ENCODE measurements at regions not wholly inside any gene's neighbourhood (a gene's known extent, or its start where the extent isn't known, plus 50 kb on each side); places are given as distances from the start of the nearest gene placed in this dataset.
A peak's percentile ranks its signal among the peaks of the same experiment; 100 is the strongest.
"Not testable (repeated sequence)": the region's sequence is repeated elsewhere in the genome, so short reads cannot be mapped to it uniquely, and the experiment has no call there.

DNA sequence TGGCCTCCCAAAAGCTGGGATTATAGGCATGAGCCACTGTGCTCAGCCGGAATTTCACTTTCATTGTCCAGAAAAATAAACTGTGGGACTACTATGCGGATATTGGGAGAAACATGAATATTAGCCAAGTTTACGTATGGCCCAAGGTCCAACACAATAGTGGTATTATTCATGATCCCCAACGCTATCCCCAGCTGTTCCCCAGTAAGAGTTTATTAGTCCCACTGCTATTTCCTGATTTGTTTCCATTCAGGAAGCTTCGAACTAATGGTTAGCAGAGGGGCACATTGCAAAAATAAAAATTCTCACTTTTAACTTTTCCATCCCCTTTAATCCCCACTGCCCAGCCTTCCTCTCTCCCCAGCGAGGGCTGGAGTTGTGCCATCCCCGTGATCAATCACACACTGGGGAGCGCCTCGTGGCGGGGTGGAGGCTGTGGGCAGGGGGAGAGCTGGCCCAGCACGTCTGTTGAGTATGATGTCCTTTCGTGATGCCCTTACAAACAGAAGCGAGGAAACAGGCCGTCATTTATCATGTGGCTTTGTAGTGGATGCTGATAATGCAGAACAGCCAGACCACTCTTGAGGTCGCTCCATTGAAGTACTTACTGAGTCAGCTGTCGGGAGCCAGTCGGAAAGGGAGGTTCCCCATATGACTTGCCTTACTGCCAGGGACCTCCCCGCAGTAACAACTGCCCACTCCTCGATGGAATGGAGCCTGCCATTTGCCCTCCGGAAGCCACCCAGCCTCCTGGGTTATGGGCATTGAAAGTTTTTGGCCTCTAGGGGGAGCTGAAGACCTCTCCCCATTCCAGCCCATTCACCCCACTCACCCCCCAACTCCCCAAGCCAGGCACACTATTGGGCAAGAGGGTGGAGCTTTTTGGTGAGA is 117.0 kb downstream of the KDR start:
- no peaks in the 10 kb centered on the region for H3K27me3 ChIP-seq (replicated peaks)
- DNase-seq (ENCODE audit: low read depth in 1 of 2, low spot score in 2 of 2) = no peak

DNA sequence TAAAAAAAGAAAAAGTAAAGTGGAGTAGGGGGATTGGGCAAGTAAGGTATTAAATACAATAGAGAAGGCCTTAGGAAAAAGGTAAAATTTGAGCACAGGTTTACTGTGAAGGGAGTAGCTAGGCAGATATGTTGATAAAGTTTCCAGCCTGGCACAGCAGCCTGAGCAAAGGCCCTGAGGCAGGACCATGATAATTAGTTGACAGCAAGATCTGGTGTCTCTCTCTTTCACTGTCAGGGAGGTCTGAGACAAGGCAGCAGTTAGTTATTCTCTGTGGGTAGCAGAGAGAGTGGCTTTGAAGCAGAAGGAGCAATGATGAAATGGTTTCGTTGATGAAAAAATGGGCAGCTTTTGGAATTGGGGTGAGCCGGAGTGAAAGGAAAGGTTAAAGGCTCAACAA is 119.5 kb downstream of the KDR start:
- Histone ChIP-seq H3K4me1 (replicated peaks) (no peaks in the 10 kb centered on the region), H3K27me3 (replicated peaks) (no peaks in the 10 kb centered on the region), H3K36me3 (no peaks in the 10 kb centered on the region), H3K9me3 (replicated peaks) (no peaks in the 10 kb centered on the region), H3K27ac (no peak overlapping the region), H3K4me3 (no peak overlapping the region)
- no peak for DNase-seq (ENCODE audit: low read depth in 1 of 2, low spot score in 2 of 2)

More for the DNA sequence above, 117.0 kb downstream of the KDR start:
- H3K9me3 ChIP-seq (replicated peaks) = no peaks in the 10 kb centered on the region
- H3K27ac ChIP-seq = no peak overlapping the region
- no peaks in the 10 kb centered on the region for H3K36me3 ChIP-seq
- H3K4me3 ChIP-seq = no peak overlapping the region
- H3K4me1 ChIP-seq (replicated peaks) = no peaks in the 10 kb centered on the region

DNA sequence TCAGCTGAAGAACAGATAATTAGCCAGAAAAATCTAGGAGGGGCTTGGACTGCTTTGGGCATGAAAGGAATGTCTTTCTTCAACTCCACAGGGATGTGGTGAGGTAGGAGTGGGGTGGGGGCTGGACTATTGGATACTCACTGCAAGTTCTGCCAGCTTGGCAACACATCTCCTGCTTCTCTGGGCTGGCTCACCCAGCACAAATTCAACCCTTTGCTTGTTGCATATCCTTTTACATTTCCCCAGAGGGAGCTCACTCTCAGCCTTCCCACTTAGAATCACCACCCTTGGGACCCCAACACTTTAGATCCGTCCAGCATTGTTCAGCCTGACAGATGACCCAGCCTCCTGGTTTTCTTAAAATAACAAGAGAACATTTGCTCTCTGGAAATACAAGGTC is 120.6 kb downstream of the KDR start:
- no peaks in the 10 kb centered on the region for H3K36me3 ChIP-seq
- H3K4me1 ChIP-seq (replicated peaks) = no peaks in the 10 kb centered on the region
- no peak overlapping the region for H3K27ac ChIP-seq
- DNase-seq (ENCODE audit: low read depth in 1 of 2, low spot score in 2 of 2) = no peak
- no peak overlapping the region for H3K4me3 ChIP-seq
- no peaks in the 10 kb centered on the region for H3K9me3 ChIP-seq (replicated peaks)
- no peaks in the 10 kb centered on the region for H3K27me3 ChIP-seq (replicated peaks)

DNA sequence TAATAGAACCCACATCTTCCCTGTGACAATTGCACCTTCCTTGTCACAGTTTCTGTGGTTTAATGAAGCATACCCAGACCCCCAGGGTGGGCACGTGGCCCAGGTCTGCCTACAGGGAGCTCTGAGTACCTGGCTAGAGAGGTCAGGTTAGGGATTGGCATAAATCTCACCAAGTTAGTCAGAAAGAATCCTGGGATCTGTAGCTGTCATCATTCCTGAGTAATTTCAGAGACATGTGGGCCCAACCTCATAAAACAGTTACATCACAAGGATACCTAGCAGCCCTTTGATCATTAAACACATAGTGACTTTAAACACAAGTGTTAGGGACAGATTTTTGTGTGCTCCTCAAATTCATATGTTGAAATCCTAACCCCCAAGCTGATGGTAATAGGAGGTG is 123.0 kb downstream of the KDR start:
- Histone ChIP-seq H3K36me3 (no peaks in the 10 kb centered on the region), H3K9me3 (replicated peaks) (no peaks in the 10 kb centered on the region), H3K4me3 (no peak overlapping the region), H3K27me3 (replicated peaks) (no peaks in the 10 kb centered on the region), H3K4me1 (replicated peaks) (no peaks in the 10 kb centered on the region), H3K27ac (no peak overlapping the region)
- DNase-seq (ENCODE audit: low read depth in 1 of 2, low spot score in 2 of 2) = no peak

DNA sequence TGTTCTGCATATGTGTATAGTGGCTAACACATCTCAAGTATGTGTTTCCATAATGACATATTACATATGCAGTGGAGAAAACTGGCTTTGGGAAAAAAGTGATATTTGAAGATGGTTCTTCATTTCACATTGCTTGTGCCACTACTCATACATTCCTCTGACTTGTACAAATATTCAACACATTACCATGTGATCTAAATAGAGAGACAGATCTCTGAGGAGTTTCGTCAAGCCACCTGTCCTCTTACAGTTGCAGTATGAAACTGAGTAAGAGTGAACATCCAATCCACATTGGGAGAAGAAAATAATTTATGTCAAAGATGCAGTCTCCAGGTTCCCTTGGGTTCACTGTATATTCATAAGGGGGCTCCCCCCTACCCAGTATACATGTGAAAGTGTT is 123.9 kb downstream of the KDR start:
- Histone ChIP-seq H3K4me1 (replicated peaks) (no peaks in the 10 kb centered on the region), H3K36me3 (no peaks in the 10 kb centered on the region), H3K4me3 (no peak overlapping the region), H3K9me3 (replicated peaks) (no peaks in the 10 kb centered on the region), H3K27ac (no peak overlapping the region), H3K27me3 (replicated peaks) (no peaks in the 10 kb centered on the region)
- no peak for DNase-seq (ENCODE audit: low read depth in 1 of 2, low spot score in 2 of 2)

DNA sequence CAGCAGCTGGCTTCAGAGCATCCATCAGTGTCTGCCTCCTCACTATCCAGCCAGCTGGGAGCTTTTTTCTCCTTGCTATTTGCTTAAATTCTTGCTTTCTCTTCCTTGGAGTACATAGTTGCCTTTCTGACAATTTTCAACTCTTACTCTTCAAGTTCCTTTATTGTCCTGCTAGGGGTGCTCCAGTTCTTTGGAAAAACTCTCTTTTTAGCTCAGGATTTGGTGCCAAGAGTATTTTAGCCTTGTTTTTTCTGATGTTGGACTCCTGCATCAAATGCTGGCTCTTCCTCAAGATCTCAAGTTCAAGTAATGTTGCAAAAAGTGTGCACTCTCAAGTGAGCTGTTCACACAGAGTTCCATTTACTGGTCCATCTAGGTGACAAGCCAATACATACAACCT is 126.4 kb downstream of the KDR start:
- Histone ChIP-seq H3K4me1 (replicated peaks) (no peaks in the 10 kb centered on the region), H3K9me3 (replicated peaks) (no peaks in the 10 kb centered on the region), H3K4me3 (no peak overlapping the region), H3K27me3 (replicated peaks) (no peaks in the 10 kb centered on the region), H3K36me3 (no peaks in the 10 kb centered on the region), H3K27ac (no peak overlapping the region)
- no peak for DNase-seq (ENCODE audit: low read depth in 1 of 2, low spot score in 2 of 2)

DNA sequence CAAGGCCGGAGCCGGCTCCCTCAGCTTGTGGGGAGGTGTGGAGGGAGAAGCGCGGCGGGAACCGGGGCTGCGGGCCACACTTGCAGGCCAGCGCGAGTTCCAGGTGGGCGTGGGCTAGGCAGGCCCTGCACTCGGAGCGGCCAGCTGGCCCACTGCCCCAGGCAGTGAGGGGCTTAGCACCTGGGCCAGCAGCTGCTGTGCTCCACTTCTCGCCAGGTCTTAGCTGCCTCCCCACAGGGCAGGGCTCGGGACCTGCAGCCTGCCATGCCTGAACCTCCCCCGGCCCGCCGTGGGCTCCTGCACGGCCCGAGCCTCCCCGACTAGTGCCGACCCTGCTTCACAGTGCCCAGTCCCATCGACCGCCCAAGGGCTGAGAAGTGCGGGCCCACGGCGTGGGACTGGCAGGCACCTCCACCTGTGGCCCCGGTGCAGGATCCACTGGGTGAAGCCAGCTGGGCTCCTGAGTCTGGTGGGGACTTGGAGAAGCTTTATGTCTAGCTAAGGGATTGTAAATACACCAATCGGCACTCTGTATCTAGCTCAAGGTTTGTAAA is 131.8 kb downstream of the KDR start:
- H3K4me3 ChIP-seq; H3K36me3 ChIP-seq; H3K9me3 ChIP-seq (replicated peaks); DNase-seq (ENCODE audit: low read depth in 1 of 2, low spot score in 2 of 2); H3K27me3 ChIP-seq (replicated peaks); H3K27ac ChIP-seq; H3K4me1 ChIP-seq (replicated peaks): not testable (repeated sequence)

DNA sequence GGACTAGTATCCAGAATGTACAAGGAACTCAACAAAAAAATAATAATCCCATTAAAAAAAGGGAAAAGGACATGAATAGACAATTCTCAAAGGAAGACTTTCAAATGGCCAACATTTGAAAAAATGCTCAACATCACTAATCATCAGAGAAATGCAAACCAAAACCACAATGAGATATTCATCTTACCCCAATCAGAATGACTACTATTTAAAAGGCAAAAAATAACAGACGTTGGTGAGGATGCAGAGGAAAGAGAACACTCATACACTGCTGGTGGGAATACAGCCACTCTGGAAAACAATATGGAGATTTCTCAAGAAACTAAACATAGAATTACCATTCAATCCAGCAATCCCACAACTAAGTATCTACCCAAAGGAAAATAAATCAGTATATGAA is 133.1 kb downstream of the KDR start:
- no peaks in the 10 kb centered on the region for H3K4me1 ChIP-seq (replicated peaks)
- H3K27ac ChIP-seq = no peak overlapping the region
- H3K4me3 ChIP-seq = no peak overlapping the region
- H3K36me3 ChIP-seq = no peaks in the 10 kb centered on the region
- DNase-seq (ENCODE audit: low read depth in 1 of 2, low spot score in 2 of 2) = no peak
- H3K9me3 ChIP-seq (replicated peaks) = no peaks in the 10 kb centered on the region
- H3K27me3 ChIP-seq (replicated peaks) = no peaks in the 10 kb centered on the region

DNA sequence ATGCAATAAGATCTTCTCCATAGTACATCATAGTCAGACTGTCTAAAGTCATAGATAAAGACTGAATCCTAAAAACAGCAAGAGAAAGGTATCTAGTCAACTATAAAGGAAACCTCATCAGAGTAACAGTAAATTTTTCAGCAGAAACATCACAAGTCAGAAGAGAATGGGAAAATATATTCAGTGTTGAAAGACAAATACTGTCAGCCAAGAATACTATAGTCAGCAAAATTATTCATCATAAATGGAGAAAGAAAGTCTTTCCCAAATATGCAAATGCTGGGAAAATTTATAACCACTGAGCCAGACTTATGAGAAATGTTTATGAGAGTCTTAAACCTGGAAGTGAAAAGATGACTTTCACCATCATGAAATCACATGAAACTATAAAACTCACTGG is 136.7 kb downstream of the KDR start:
- Histone ChIP-seq H3K4me3 (no peak overlapping the region), H3K9me3 (replicated peaks) (no peaks in the 10 kb centered on the region), H3K27me3 (replicated peaks) (no peaks in the 10 kb centered on the region), H3K36me3 (no peaks in the 10 kb centered on the region), H3K27ac (no peak overlapping the region), H3K4me1 (replicated peaks) (no peaks in the 10 kb centered on the region)
- no peak for DNase-seq (ENCODE audit: low read depth in 1 of 2, low spot score in 2 of 2)

DNA sequence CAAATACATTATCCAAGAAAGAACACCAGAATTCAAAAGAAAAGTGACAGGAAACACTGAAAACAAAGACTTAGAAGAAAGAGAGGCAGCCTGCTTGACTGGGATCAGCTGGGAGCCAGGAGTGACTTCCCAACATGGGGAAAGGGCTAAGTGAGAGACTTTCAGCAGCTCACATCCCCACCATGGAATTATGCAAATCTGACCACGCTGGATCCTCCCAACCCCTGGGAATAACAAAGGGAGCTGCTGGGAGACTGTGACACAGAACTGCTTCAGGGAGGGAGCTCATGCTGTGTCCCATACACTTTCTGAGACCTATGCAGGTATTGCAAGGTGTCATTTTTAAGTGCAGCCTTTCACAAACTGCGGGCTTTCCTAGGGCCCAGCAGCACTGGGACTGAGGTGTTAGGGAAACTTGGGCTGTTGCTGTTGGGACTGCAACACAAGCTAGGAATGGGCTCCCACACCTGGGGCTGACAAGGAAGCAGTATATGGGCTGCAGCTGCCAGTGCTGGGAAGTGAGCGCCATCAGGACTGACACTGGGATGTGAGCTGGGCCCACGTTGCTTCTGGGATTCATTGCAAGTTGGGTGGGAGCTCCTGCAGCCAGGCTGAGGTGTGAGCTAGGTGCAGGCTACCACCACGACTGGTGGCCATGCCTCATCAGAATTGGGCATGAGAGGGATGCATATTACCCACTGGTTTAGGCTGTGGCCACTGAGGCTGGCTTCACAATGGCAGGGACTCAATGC is 139.1 kb downstream of the KDR start:
- H3K4me1 ChIP-seq (replicated peaks) = no peaks in the 10 kb centered on the region
- H3K27me3 ChIP-seq (replicated peaks) = no peaks in the 10 kb centered on the region
- no peak overlapping the region for H3K27ac ChIP-seq
- H3K9me3 ChIP-seq (replicated peaks) = no peaks in the 10 kb centered on the region
- no peak overlapping the region for H3K4me3 ChIP-seq
- DNase-seq (ENCODE audit: low read depth in 1 of 2, low spot score in 2 of 2) = no peak
- H3K36me3 ChIP-seq = no peaks in the 10 kb centered on the region

DNA sequence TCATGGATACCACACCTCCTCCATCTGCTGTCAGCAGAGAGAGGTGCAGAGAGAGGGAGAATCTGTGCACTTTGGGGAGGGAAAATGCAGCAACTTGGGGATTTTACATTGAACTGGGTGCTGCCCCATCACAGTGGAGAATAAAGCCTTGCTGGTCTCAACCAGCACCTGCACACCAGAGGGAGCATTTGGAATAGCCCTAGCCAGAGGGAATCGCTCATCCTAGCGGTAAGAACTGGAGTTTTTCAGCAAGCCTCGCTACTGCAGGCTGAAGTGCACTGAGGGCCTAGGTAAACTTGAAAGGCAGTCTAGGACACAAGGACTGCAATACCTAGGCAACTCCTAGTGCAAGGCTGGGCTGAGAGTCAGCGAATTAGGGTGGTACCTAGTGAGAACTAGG is 148.7 kb downstream of the KDR start:
- DNase-seq (ENCODE audit: low read depth in 1 of 2, low spot score in 2 of 2) = no peak
- Histone ChIP-seq H3K27ac (no peak overlapping the region), H3K4me3 (no peak overlapping the region), H3K27me3 (replicated peaks) (no peaks in the 10 kb centered on the region), H3K9me3 (replicated peaks) (no peaks in the 10 kb centered on the region), H3K4me1 (replicated peaks) (no peaks in the 10 kb centered on the region), H3K36me3 (no peaks in the 10 kb centered on the region)

DNA sequence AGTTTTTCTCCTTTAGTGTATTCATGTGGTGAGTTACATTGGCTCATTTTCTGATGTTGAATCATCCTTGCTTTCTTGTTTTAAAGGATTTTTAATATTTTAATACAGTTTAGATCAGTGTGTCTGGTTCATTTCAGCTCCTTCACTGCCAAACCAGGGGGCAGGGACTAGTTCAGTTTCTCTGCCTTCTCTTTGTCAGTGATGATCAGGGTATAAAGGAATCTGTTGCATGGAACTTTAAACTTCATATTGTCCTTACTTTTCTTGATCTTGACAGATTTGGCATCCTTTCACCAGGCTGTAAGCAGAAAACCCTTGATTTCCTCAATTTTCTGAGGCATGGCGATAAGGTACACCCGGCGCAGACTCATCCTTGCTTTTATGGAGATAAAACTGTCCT is 149.4 kb downstream of the KDR start:
- no peak for DNase-seq (ENCODE audit: low read depth in 1 of 2, low spot score in 2 of 2)
- H3K9me3 ChIP-seq (replicated peaks) = no peaks in the 10 kb centered on the region
- no peak overlapping the region for H3K4me3 ChIP-seq
- H3K27me3 ChIP-seq (replicated peaks) = no peaks in the 10 kb centered on the region
- H3K4me1 ChIP-seq (replicated peaks) = no peaks in the 10 kb centered on the region
- no peaks in the 10 kb centered on the region for H3K36me3 ChIP-seq
- H3K27ac ChIP-seq = no peak overlapping the region

DNA sequence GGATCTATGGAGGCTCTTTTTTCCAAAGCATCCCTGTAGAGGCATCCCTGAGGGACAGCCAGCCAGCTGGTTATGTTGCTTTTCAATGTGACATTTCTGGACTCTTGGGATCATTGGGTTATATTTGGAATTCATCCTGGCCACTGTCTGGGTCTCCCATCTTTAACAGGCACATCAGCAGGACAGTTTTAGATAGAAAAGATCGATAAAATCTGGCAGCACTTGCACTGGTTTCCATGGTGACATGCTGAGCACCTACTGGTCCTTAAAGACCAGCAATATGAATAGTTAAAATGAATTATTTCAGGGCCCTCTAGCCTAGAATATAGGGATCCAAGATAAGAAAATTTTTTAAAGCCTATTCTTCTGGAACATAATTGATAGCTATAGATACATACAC is 151.6 kb downstream of the KDR start:
- Histone ChIP-seq H3K36me3 (no peaks in the 10 kb centered on the region), H3K9me3 (replicated peaks) (no peaks in the 10 kb centered on the region), H3K27ac (no peak overlapping the region), H3K4me3 (no peak overlapping the region), H3K27me3 (replicated peaks) (no peaks in the 10 kb centered on the region), H3K4me1 (replicated peaks) (no peaks in the 10 kb centered on the region)
- no peak for DNase-seq (ENCODE audit: low read depth in 1 of 2, low spot score in 2 of 2)

DNA sequence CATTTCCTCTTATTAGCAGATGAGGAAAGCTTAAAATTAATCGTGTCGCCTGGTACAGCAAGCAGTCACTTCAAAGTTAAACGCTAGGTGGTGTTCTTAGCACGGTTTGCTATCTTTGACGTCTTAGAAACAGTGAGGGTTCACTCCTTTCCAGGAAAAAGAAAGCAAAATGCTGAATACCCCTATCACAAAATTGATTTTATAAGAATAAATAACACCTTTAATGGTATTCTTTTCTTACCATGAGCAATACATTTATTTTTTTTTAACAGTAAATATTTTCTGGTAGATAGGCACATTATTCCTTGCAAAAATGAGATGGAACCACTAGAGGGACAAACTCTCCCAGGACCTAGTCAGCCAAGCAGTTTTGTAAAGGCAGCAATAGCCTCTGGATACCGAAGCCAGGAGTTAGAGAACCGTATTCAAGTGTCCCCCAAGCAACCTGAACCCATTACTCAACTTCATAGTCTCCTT is 153.9 kb downstream of the KDR start:
- no peaks in the 10 kb centered on the region for H3K36me3 ChIP-seq
- H3K9me3 ChIP-seq (replicated peaks) = no peaks in the 10 kb centered on the region
- DNase-seq (ENCODE audit: low read depth in 1 of 2, low spot score in 2 of 2) = peak in 1 of 2 experiments; percentile 40
- no peaks in the 10 kb centered on the region for H3K27me3 ChIP-seq (replicated peaks)
- no peaks in the 10 kb centered on the region for H3K4me1 ChIP-seq (replicated peaks)
- H3K27ac ChIP-seq = no peak overlapping the region
- H3K4me3 ChIP-seq = no peak overlapping the region

Data from SJSA1 (cell line).